ENCODE measurements at regions not wholly inside any gene's neighbourhood (a gene's known extent, or its start where the extent isn't known, plus 50 kb on each side); places are given as distances from the start of the nearest gene placed in this dataset.

GRCh38 chr9:113741886-113742854 is 133.9 kb upstream of the ZNF618 start:
- no peak for DNase-seq

- no peak for DNase-seq
These were observed 133.2 kb upstream of the ZNF618 start for GRCh38 chr9:113742878-113743277.

GRCh38 chr9:113746486-113746885 is 129.6 kb upstream of the ZNF618 start:
- no peak for DNase-seq

- DNase-seq, result no peak
These were observed 128.0 kb upstream of the ZNF618 start for GRCh38 chr9:113748135-113748534.

- no peak for DNase-seq
These were observed 122.5 kb upstream of the ZNF618 start for GRCh38 chr9:113753398-113754119.

- no peak for DNase-seq
These were observed 121.4 kb upstream of the ZNF618 start for GRCh38 chr9:113754739-113755138.

- DNase-seq, result no peak
These were observed 120.7 kb upstream of the ZNF618 start for GRCh38 chr9:113755433-113755832.

GRCh38 chr9:113756476-113757192 is 119.5 kb upstream of the ZNF618 start:
- no peak for DNase-seq

- no peak for DNase-seq
These were observed 112.7 kb upstream of the ZNF618 start for GRCh38 chr9:113763429-113763828.

- DNase-seq, result no peak
These were observed 111.5 kb upstream of the ZNF618 start for GRCh38 chr9:113764572-113764971.

GRCh38 chr9:113769412-113769811 is 106.7 kb upstream of the ZNF618 start:
- no peak for DNase-seq

- DNase-seq, result no peak
These were observed 105.7 kb upstream of the ZNF618 start for GRCh38 chr9:113770396-113770795.

GRCh38 chr9:113771199-113771598 is 104.9 kb upstream of the ZNF618 start:
- no peak for DNase-seq

GRCh38 chr9:113772121-113772810 is 103.8 kb upstream of the ZNF618 start:
- DNase-seq, result no peak

GRCh38 chr9:113774963-113775362 is 101.1 kb upstream of the ZNF618 start:
- DNase-seq, result no peak

- no peak for DNase-seq
These were observed 100.4 kb upstream of the ZNF618 start for GRCh38 chr9:113775749-113776148.

GRCh38 chr9:113776194-113776593 is 99.9 kb upstream of the ZNF618 start:
- no peak for DNase-seq

- DNase-seq, result no peak
These were observed 94.7 kb upstream of the ZNF618 start for GRCh38 chr9:113781381-113781780.

GRCh38 chr9:113781896-113782295 is 94.2 kb upstream of the ZNF618 start:
- DNase-seq, result no peak

GRCh38 chr9:113783475-113783874 is 92.6 kb upstream of the ZNF618 start:
- DNase-seq, result no peak

- no peak for DNase-seq
These were observed 90.8 kb upstream of the ZNF618 start for GRCh38 chr9:113785334-113785733.

- no peak for DNase-seq
These were observed 90.0 kb upstream of the ZNF618 start for GRCh38 chr9:113786071-113786470.

- no peak for DNase-seq
These were observed 88.2 kb upstream of the ZNF618 start for GRCh38 chr9:113787871-113788270.
